Activated CD4-positive, alpha-beta memory T cell treated with anti-CD3 and anti-CD28 coated beads for 36 hours (primary cell): ENCODE measurements at regions not wholly inside any gene's neighbourhood (a gene's known extent, or its start where the extent isn't known, plus 50 kb on each side); places are given as distances from the start of the nearest gene placed in this dataset.

Experiments
- CTCF ChIA-PET: fragments of 350-600 bp; sonication (Branson Sonifier 250); formaldehyde crosslinking; loops from one replicate; lab custom pipeline; 2021; ENCODE audit warnings: antibody characterized with exemption, inconsistent platforms; lab: Charles Lee
- POLR2A ChIA-PET: fragments of 350-600 bp; sonication (Branson Sonifier 250); formaldehyde crosslinking; loops from one replicate; lab custom pipeline; 2021; ENCODE audit warnings: antibody characterized with exemption; lab: Charles Lee
- DNase-seq: peaks from one replicate; pipeline ENCODE4 v3.0.0-alpha.2; 2020
- H3K27ac Mint-ChIP-seq: one replicate; pipeline ENCODE4 v1.8.0; 2021; ENCODE audit warnings: mixed read lengths
- H3K27me3 Mint-ChIP-seq: one replicate; pipeline ENCODE4 v1.8.0; 2021; ENCODE audit warnings: mixed read lengths
- H3K36me3 Mint-ChIP-seq: one replicate; pipeline ENCODE4 v1.8.0; 2021; ENCODE audit warnings: mixed read lengths
- H3K4me1 Mint-ChIP-seq: one replicate; pipeline ENCODE4 v1.8.0; 2021; ENCODE audit warnings: low read depth, mixed read lengths
- H3K4me3 Mint-ChIP-seq: one replicate; pipeline ENCODE4 v1.8.0; 2021; ENCODE audit warnings: mild to moderate bottlenecking, mixed read lengths
- H3K9me3 Mint-ChIP-seq: one replicate; pipeline ENCODE4 v1.8.0; 2021; ENCODE audit warnings: mixed read lengths
- intact Hi-C: fragments of 100-400 bp; cut with micrococcal nuclease; formaldehyde crosslinking; loops from one replicate; pipeline ENCODE4 v1.15.1; 2023

DNA sequence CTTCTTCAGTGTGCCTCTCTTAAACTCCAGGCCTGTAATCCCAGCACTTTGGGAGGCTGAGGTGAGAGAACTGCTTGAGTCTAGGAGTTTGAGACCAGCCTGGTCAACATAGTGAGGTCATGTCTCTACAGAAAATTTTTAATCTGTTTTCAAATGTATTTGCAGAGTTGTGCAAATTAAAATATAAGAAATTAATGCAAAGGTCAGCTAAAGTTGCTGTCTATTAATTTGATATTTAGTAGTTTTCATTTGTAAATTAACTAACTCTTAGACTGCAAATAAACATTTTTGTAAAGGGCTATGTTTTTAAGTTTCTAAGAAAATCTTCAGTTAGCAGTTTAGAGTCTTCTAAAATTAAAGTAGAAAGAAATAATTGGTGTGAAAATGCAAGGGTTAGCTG is 99.9 kb upstream of the TJP1 start:
- ChIA-PET POLR2A (no interaction called here), CTCF (no interaction called here)
- DNase-seq, result no peak
- no peaks in the 10 kb centered on the region for H3K4me1 Mint-ChIP-seq
- no peaks in the 10 kb centered on the region for H3K36me3 Mint-ChIP-seq
- intact Hi-C loops, result no loop called here
- peaks cover 18% of the 10 kb centered on the region for H3K27me3 Mint-ChIP-seq
- H3K9me3 Mint-ChIP-seq, result no peaks in the 10 kb centered on the region
- H3K27ac Mint-ChIP-seq, result no peak overlapping the region
- no peak overlapping the region for H3K4me3 Mint-ChIP-seq

- ChIA-PET CTCF (no interaction called here), POLR2A (no interaction called here)
- H3K4me3 Mint-ChIP-seq, result no peak overlapping the region
- H3K27me3 Mint-ChIP-seq, result peaks cover 18% of the 10 kb centered on the region
- H3K36me3 Mint-ChIP-seq, result no peaks in the 10 kb centered on the region
- no peak for DNase-seq
- intact Hi-C loops, result no loop called here
- H3K27ac Mint-ChIP-seq, result no peak overlapping the region
- H3K9me3 Mint-ChIP-seq, result no peaks in the 10 kb centered on the region
- no peaks in the 10 kb centered on the region for H3K4me1 Mint-ChIP-seq
These were observed 98.9 kb upstream of the TJP1 start for GRCh38 chr15:29921130-29921601.

GRCh38 chr15:29920515-29920914 is 98.2 kb upstream of the TJP1 start:
- CTCF ChIA-PET, result no interaction called here
- Mint-ChIP-seq H3K4me1 (no peaks in the 10 kb centered on the region), H3K9me3 (no peaks in the 10 kb centered on the region), H3K27ac (no peak overlapping the region), H3K27me3 (peaks cover 16% of the 10 kb centered on the region), H3K4me3 (no peak overlapping the region), H3K36me3 (no peaks in the 10 kb centered on the region)
- DNase-seq, result no peak
- POLR2A ChIA-PET, result no interaction called here
- intact Hi-C loops, result no loop called here

DNA sequence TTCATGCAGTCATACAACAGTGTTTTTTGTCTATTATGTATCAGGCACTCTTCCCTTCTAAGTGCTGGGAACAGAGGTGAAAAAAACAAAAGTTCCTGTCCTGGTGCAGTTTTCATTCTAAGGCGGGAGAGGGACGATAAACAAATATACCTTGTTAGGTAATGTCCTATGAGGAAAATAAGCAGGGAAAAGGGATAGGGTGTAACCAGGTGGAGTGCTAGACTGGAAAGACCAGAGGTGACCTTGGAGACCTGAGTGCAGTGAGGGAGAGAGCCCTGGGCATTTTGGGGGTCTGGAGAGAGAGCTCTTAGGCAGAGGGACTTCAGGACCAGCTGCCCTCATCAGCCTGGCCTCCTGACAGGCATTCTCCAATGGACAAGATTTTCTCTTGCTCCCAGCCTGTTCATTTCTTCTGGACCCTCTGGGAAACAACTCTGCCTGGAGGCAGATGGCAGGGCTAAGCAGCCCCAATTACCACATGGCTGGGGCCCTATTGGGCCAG is 97.2 kb upstream of the TJP1 start:
- H3K4me3 Mint-ChIP-seq, result no peak overlapping the region
- intact Hi-C loops, result no loop called here
- ChIA-PET POLR2A (no interaction called here), CTCF (no interaction called here)
- no peaks in the 10 kb centered on the region for H3K9me3 Mint-ChIP-seq
- H3K27ac Mint-ChIP-seq, result no peak overlapping the region
- no peaks in the 10 kb centered on the region for H3K4me1 Mint-ChIP-seq
- peaks cover 19% of the 10 kb centered on the region for H3K27me3 Mint-ChIP-seq
- no peaks in the 10 kb centered on the region for H3K36me3 Mint-ChIP-seq
- no peak for DNase-seq

DNA sequence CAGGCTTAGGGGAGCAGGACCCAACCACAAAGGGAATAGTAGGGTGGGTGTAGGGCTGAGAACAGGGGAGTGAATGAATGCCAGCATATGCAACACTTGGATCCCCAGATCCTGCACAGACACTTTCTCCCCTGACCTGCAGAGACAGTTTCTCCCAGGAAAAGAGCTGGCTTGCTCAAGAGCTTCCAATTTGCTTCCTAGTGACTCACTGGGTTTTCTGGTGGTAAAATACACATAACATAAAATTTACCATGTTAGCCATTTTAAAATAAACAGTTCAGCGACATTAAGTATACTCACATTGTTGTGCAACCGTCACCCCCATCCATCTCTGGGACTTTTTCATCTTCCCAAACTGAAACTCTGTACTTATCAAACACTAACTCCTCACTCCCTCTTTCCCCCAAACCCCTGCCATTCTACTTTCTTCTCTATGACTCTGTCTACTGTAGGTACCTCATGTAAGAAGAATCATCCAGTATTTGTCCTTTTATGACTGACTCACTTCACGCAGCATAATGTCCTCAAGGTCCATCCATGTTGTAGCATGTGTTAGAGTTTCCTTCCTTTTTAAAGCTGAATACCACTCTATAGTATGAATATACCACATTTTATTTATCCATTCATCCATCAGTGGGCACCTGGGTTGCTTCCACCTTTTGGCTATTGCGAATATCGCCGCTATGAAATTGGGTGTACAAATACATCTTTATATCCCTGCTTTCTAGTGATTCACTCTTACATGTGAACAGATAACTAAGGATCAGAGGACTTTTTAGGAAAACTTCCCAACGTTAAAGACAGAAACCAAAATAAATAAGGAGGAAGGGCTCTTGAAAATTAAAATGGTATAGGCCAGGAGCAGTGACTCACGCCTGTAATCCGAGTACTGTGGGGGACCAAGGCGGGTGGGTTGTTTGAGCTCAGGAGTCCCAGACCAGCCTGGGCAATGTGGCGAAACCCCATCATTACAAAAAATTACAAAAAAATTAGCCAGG is 95.6 kb upstream of the TJP1 start:
- intact Hi-C loops, result no loop called here
- H3K9me3 Mint-ChIP-seq, result no peaks in the 10 kb centered on the region
- H3K4me1 Mint-ChIP-seq, result no peaks in the 10 kb centered on the region
- ChIA-PET POLR2A (no interaction called here), CTCF (interaction anchor here (0.6 to 1.2 kb wide), 2 partner anchors 21 to 1173 kb away, joined by 3 read pairs; no protein-coding TSS in a partner anchor)
- peaks cover 14% of the 10 kb centered on the region for H3K27me3 Mint-ChIP-seq
- no peak for DNase-seq
- H3K36me3 Mint-ChIP-seq, result no peaks in the 10 kb centered on the region
- no peak overlapping the region for H3K4me3 Mint-ChIP-seq
- no peak overlapping the region for H3K27ac Mint-ChIP-seq

DNA sequence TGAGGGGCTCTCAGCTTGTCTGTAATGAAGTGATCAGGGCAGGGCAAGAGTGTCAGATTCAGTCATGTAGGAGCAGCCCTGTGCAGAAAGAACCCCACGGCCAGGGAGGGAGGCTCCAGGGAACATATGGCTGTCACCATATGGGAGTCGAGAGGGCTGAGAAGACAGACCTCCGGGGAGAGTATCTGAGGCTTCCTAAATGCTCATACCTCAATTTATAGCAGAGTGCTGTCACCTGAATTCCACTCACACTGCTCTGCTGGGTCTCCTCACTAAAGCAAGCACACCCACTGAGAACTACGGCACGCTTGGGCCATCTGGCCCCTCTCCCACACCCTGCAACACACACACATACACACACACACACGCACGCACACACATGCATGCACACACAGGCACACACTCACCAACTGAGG is 92.3 kb upstream of the TJP1 start:
- H3K27ac Mint-ChIP-seq, result no peak overlapping the region
- no peaks in the 10 kb centered on the region for H3K4me1 Mint-ChIP-seq
- intact Hi-C loops, result no loop called here
- no peak overlapping the region for H3K4me3 Mint-ChIP-seq
- no peak for DNase-seq
- H3K9me3 Mint-ChIP-seq, result peaks cover 17% of the 10 kb centered on the region
- ChIA-PET POLR2A (no interaction called here), CTCF (no interaction called here)
- H3K36me3 Mint-ChIP-seq, result peaks cover 5% of the 10 kb centered on the region
- H3K27me3 Mint-ChIP-seq, result peaks cover 9% of the 10 kb centered on the region

DNA sequence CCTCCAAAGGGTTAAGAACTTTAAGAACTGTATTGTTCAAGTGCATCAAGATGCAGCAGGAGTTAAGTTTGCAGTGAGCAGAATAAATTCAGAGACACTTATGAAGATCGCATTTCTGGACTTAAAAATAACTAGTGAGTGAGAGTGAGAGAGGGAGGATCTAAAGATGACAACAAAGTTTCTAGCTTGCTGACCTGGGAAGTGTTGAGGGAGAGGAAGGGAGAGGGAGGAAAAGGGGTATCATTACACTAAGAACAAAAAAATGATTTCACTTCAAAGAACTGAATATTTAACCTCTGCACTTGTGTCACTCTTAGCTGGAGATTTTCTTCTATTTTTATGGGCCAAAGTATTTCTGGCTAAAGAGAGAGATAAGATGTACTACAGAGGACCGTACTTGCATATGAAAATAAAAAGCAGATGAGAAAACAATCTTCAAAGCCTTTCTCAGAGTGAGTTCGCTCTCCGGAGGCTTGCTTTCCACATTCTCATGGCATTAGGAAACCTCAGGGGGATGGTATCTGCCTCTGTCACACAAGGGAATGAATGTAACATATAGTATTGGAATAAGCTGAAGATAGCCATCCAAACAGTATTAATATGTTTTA is 91.4 kb upstream of the TJP1 start:
- peaks cover 9% of the 10 kb centered on the region for H3K27me3 Mint-ChIP-seq
- intact Hi-C loops, result no loop called here
- CTCF ChIA-PET, result interaction anchor here (0.7 kb wide), 1 partner anchor 55 kb away, joined by 3 read pairs; no protein-coding TSS in a partner anchor
- H3K36me3 Mint-ChIP-seq, result peaks cover 5% of the 10 kb centered on the region
- peaks cover 17% of the 10 kb centered on the region for H3K9me3 Mint-ChIP-seq
- POLR2A ChIA-PET, result no interaction called here
- no peak overlapping the region for H3K27ac Mint-ChIP-seq
- no peak overlapping the region for H3K4me3 Mint-ChIP-seq
- H3K4me1 Mint-ChIP-seq, result no peaks in the 10 kb centered on the region
- no peak for DNase-seq

- H3K4me3 Mint-ChIP-seq, result no peak overlapping the region
- ChIA-PET CTCF (no interaction called here), POLR2A (no interaction called here)
- peaks cover 5% of the 10 kb centered on the region for H3K36me3 Mint-ChIP-seq
- no peaks in the 10 kb centered on the region for H3K4me1 Mint-ChIP-seq
- no peak for DNase-seq
- H3K27ac Mint-ChIP-seq, result no peak overlapping the region
- intact Hi-C loops, result no loop called here
- H3K9me3 Mint-ChIP-seq, result peaks cover 17% of the 10 kb centered on the region
- H3K27me3 Mint-ChIP-seq, result peaks cover 6% of the 10 kb centered on the region
These were observed 89.4 kb upstream of the TJP1 start for GRCh38 chr15:29911705-29912104.

GRCh38 chr15:29910068-29910467 is 87.8 kb upstream of the TJP1 start:
- no peaks in the 10 kb centered on the region for H3K4me1 Mint-ChIP-seq

DNA sequence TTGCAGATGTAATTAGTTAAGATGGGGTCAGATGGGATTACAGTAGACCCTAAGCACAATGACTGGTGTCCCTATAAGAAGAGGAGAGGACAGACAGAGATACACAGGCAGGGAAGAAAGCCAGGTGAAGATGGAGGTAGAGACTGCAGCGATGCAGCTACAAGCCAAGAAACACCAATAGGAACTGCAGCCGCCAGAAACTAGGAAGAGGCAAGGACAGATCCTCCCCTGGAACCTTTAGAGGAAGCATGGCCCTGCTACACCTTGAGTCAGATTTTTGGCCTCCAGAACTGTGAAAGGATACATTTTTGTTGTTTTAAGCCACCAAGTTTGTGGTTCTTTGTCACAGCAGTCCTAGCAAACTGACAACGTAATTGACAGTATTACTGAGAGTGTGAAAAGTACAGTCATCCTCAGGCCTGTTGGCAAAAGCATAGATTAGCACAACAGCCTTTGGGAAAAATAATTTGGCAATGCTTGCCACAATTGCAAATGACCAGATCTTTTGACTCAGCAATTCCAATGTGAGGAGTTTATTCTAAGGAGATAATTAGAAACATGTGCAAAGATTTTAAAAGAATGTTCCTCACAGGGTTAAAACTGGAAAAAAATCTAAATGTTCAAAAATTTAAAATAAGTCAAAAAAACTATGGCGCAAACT is 82.6 kb upstream of the TJP1 start:
- ChIA-PET CTCF (no interaction called here), POLR2A (interaction anchor here (0.6 kb wide), 1 partner anchor 187 kb away, joined by 3 read pairs; no protein-coding TSS in a partner anchor)
- H3K9me3 Mint-ChIP-seq, result no peaks in the 10 kb centered on the region
- intact Hi-C loops, result no loop called here
- no peak for DNase-seq
- no peak overlapping the region for H3K4me3 Mint-ChIP-seq
- H3K27me3 Mint-ChIP-seq, result peaks cover 10% of the 10 kb centered on the region
- no peaks in the 10 kb centered on the region for H3K36me3 Mint-ChIP-seq
- H3K27ac Mint-ChIP-seq, result no peak overlapping the region
- H3K4me1 Mint-ChIP-seq, result no peaks in the 10 kb centered on the region

More at GRCh38 chr15:29910068-29910467, 87.8 kb upstream of the TJP1 start:
- H3K36me3 Mint-ChIP-seq, result peaks cover 5% of the 10 kb centered on the region
- DNase-seq, result no peak
- peaks cover 17% of the 10 kb centered on the region for H3K9me3 Mint-ChIP-seq
- H3K27me3 Mint-ChIP-seq, result peaks cover 9% of the 10 kb centered on the region
- POLR2A ChIA-PET, result no interaction called here
- intact Hi-C loops, result no loop called here
- CTCF ChIA-PET, result no interaction called here
- H3K4me3 Mint-ChIP-seq, result no peak overlapping the region
- H3K27ac Mint-ChIP-seq, result no peak overlapping the region

DNA sequence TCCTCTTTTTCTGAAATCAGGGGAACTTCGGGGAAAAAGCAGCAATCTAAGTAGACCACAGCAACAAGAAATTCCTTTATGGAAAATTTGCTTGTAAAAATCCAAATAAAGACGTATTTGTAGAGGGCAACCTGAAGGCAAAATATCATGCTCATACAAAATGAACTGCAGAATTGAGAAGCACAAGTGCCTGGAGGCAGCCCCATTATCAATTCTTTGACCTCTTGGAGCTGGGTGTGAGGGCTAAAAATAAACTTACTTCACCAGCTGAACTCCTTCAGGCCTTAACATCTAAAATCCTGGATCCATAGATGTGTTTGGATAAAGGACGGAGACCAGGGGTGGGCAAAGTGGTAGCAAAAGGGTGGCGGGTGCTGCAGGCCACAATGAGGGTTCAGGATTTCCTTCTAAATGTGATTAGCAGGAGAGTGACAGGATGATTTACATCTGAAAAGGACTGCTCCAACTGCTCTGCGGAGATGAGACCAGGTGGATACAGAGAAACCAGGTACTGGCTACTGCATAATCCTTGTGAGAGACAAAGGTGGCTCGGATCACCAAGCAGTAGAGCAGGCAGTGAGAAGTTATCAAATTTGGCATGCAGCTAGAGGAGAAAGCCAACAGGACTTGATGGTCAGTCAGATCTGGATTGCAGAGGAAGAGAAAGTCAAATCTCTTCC is 81.7 kb upstream of the TJP1 start:
- Mint-ChIP-seq H3K27me3 (peaks cover 10% of the 10 kb centered on the region), H3K4me3 (no peak overlapping the region), H3K4me1 (no peaks in the 10 kb centered on the region), H3K36me3 (no peaks in the 10 kb centered on the region), H3K9me3 (no peaks in the 10 kb centered on the region), H3K27ac (no peak overlapping the region)
- intact Hi-C loops, result no loop called here
- ChIA-PET CTCF (no interaction called here), POLR2A (no interaction called here)
- DNase-seq, result no peak
